COLO668 (cell line): ENCODE measurements at regions not wholly inside any gene's neighbourhood (a gene's known extent, or its start where the extent isn't known, plus 50 kb on each side); places are given as distances from the start of the nearest gene placed in this dataset.

Experiments used
- DNase-seq: peaks from one replicate; lab custom pipeline; 2025; ENCODE audit not compliant: unreplicated experiment; lab: John Stamatoyannopoulos, UW

DNA sequence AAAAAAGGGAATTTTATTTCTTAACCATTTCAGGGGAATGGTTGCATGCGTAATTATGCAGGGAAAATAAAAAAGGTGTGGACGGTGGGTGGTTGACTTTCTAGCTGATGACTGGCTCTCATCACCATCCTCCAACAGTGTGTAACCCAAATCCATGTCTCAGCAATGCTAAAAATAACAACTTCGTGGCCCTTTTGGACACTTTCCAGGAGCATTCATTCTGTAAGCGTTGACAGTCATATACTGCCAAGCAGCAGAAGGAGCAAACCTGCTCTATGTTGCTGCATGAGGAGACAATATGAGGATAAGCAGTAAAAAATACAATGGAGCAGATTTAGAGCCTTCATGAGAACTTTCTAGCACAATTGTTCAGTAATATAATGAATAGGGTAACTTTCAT lies 189.1 kb downstream of the ANXA2 start:
- no peak for DNase-seq

DNA sequence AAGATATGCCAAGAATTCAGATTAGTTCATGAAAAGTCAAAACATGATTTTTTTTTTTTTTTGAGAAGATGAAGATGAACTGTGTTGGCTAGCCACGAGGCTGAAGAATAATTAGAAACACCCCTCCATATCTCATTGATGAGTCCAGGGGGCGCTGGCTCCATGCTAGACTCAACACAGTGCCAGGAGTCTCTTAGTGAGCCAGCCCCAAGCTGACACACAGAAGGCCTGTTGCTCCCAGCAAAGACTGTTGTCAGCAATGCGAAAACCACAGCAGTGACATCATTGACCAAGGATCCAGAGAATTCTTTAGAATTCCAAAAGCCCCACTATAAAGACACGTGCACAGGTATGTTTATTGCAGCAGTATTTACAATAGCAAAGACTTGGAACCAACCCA lies 185.2 kb downstream of the ANXA2 start:
- no peak for DNase-seq

DNA sequence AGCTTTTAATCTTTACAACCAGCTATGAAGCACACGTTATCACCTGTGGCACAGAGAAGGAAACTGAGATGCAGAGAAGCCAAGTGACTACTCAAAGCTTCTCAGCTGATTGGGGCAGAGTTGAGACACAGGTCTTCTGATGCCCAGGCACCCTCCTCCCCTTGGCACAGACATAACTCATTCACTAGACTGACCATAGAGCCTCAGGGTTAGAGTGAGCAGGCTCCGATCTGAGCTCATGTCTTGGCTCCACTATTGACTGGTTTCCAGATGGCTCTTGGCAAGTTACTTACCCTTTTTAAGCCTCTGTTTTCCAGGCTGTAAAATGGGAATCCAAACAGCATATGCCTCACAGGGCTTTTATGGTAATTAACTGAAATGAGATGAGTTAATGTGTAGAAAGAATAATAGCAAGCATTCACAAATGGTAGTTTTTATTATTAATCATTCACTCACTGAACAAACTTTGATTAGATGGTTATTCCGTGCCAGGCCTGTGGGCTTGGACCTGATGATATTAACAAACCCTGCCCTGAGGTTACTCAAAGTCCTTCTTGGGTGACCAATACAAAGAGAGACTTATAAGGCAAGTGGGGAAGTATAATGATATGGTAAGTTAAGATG lies 184.3 kb downstream of the ANXA2 start:
- DNase-seq = no peak

DNA sequence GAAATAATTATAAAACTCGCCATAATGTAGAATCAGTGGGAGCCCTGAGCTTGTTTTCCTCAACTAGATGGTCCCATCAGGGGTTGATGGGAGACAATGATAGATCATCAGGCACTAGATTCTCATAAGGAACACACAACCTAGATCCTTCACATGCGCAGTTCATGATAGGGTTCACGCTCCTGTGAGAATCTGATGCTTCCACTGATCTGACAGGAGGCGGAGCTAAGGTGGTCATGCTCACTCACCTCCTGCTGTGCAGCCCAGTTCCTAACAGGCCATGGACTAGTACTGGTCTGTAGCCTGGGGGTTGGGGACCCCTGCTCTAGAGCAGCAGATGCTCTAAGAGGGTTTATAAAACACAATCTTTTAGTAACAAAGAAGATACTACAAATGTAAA lies 183.6 kb downstream of the ANXA2 start:
- DNase-seq = no peak

DNA sequence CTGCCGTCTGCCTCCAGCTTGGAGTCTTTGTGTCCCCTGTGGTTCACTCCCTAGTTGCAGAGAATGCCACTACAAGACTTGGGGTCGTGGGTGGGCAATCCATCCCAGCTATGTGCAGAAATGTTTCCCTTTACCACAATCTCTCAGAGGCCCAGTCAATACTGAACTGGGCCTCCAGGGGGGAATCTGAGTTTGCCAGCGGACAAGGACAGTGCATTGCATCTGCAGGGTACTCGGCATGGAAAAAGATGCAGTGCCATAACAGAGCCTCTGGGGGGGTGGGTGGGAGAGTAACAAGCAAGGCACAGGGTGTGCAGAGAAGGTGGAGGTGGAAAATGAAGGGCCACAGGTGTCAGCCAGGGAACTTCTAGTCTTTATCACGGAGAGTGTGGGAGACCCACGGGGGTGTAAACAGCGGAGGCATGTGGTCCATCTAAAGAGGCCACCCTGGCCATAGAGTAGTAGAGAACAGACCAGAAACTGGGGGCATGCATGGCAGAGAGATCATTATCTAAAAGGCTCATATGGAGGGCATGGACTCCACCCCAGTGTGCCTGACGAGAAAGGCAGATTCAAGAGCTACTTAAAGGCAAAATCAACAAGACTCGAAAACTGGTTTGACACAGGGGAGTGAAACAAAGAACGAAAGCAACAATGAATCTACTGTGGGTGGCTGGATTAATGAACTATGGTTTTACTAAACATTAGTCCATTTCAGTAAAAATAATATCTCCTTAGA lies 182.4 kb downstream of the ANXA2 start:
- DNase-seq = no peak

DNA sequence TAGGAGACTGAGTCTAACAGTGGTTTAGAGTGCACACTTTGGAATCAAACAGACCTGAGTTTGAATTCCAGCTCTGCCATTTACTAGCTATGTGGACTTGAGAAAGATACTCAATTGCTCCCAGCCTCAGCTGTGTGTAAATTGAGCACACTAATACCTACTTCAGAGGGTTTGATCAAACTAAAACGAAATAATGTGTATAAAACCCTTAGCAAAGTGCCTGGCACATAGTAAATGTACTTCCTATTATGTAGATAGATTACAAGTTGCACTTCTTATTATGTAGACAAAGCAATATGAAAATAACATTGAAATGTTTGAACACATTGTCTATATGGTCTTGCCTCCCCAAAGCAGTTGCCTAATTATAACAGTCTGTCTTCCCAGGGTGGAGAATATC lies 180.6 kb downstream of the ANXA2 start:
- no peak for DNase-seq

DNA sequence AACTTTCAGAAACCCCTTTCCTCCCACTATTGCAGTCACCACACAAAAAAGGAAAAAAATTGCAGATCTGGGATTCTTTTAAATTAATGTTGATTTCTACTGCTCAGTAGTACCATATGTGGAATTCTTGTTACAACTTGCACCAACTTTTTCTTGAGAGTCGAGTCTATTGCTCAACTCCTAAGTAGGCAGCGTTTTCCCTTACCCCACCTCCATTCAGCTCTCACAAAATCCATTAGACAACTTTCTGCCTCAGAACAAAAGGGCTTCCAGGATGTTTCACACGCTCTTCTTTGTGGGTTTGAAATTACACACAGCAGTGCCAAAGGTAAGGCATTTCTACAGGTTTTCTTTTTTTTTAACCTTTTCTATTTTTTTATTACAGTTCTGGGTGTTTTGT lies 179.5 kb downstream of the ANXA2 start:
- DNase-seq = no peak

DNA sequence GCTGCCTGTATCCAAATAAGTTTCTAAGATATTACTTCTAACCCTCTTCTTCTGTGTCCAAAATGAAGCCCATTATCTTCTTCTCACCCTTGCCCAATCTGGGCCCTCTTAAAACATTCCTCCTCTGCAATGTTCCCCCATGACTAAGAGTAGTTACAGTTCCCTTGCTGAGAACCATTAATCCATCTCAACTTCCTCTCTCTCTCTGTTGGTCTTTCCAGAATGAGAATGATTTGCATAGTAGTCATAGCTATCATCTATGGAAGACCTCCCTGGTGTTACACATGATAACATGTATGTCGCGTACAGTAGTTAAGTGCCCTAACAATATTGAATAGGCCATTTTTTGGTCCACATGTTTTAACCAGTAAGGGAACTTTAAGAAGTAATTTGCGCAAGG lies 177.9 kb downstream of the ANXA2 start:
- DNase-seq = no peak

DNA sequence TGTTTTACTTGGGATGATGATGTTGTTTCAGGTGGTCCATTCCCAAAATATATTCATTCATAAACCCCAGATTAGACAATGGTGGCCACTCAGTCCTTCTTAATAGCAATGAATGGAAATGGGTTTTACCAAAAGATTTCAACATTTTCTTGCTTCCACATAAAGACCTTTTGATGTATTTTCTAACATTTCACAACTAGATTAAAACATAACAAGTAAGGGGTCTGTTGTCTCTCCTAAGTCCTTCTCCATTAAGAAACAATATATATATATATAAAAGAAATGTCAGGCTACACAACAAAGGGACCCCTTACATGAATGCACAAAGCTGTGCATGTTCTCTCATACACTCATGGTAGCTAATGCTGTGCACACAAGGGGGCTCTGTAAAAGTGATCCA lies 176.4 kb downstream of the ANXA2 start:
- no peak for DNase-seq

DNA sequence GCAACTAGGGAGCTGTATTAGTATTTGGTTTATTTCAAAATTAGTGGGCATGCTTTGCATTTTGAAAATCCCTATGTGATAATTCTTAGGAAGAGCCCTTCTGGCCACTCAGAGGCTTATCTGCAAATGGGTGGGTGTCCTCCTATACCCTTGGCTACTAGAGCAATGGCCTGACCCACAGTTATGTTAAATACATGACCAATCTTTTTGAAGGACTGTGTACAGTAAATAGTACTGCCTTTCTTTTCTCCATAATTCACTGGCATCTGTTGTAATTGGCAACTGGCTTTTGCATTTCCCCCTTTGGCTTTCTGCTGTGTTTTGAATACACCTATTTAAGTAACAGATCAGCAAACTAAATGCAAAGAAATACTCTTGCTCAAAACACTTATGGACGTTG lies 175.4 kb downstream of the ANXA2 start:
- DNase-seq = no peak

DNA sequence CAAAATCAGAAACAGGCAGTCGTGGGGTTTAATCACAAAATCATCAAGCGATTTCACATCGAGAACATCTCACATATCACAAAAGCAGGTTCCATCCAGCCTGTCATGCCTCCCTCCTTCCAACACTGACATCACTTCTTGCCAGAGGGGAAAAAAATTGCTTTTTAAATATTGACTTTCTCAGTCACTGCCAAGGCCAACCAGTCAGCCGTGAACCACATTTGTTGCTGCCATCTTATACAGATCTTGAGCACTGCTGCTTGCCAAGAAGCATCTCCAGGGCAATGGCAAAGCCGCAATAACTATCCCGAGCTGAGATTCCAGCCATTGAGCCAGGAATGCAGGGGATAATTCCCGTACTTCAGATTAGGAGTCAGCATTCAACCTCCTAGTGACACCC lies 174.6 kb downstream of the ANXA2 start:
- DNase-seq = no peak

DNA sequence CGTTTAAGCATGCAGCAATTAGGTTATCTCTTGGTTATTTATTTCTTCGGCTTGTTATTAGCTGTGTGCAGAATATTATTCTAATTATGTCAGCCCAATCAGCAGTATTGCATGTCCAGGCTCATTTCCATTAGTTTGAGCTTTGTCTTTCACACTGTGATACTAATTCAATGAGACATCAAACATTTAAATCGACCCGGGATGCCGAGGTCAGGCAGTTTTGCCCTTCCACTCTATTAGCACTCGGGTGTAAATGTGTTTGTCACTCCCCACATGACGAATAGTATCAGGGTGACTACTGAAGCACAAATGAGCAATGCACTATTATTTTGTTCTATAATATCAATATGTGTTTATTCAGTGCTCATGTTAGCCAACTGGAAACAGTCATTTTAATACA lies 170.9 kb downstream of the ANXA2 start:
- DNase-seq = no peak

DNA sequence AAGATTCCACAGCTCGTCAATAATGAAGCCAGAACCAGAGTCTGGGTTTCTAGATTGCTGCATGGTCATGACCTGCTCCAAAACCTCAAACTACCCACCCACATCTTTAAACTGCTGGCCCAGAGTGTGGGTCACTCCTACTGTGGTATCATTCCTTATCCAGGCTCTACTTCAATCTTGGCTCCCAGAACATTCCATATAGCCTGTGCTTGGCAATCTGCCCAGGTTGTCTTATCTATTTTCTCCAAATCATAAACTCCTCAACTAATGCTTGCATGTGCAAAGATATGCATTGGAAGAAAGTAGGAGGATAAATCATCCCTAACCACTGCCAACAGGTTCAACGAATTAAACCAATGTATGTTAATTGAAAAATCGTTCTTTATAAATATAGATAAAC lies 169.7 kb downstream of the ANXA2 start:
- no peak for DNase-seq

DNA sequence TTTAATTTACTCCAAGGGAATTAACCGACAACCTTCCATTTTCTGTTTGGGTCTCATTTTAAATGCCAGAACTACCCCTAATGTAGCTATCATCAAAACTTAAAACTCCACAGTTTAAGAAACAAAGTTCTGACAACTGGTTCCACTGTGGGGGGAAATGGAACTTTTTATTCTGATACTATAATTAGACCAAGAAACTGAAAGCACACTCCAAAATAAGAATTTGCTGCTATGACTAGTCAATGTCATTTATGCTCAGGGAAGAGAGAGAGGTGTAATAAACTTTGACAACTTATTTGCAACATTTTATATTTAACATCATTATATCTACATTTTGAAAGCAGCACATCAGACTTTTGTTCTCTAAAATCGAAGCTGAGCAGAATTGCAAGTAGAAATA lies 169.2 kb downstream of the ANXA2 start:
- no peak for DNase-seq

DNA sequence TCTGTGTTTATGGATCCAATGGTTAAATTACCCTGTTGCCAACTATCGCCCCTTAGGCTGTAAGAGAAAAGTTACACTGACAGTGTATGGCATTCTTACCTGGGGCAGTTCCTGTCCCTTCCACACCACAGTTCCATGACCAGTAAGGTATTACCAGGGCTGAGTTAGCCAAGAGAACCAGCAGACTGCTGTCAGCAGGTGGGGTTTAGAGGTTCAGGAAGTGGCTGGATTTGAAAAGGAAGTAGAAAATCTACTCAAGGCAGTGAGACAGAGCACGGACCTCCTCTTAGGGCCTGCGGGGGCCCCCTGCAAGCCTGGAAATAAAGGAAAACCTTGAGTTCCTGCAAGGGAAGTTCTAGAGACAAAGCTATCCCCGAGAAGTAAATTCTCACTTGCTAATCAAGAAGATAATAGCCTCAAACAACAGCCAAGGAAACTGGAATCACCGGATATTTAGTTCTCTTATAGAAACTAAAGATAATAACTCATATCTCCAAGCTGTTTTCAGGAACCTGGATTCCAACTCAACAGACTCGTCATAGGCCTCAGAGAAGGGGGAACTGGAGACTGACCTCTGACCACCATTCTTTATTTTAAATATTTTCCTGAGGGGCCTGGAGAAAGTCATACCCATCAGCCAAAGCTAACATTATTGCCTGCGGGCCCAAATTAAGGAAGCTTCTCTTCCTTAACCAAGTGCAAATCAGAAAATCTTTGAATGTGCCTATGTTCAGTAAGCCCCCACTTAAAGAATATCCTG lies 161.7 kb downstream of the ANXA2 start:
- DNase-seq = no peak

DNA sequence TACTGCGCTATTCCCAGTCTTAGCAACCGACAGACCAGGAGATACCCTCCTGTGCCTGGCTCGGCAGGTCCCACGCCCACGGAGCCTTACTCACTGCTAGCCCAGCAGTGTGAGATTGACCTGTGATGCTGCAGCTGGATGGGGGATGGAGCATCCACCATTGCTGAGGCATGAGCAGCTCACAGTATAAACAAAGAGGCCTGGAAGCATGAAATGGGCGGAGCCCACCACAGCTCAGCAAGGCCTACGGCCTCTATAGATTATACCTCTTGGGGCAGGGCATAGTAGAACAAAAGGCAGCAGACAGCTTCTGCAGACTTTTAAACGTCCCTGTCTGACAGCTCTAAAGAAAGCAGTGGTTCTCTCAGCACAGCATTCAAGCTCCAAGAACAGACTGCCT lies 160.3 kb downstream of the ANXA2 start:
- DNase-seq = no peak

DNA sequence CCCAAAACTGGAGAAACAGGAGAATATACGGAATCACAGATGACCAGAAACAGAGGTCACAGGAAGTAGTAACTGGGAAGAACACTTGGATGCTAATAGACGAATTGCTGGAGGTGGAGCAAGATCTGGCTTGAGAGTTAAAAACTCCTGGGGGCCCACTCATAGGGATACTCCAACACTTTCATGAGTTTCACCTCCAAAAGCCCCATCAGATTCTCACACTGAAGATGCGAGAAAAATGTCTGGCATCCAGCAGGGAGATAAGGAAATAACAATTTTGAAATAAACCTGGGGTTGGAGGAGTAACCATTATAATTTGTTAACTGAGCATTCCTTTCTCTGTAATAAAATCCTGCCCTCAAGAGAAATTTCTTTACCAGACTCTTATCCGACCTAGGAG lies 154.0 kb downstream of the ANXA2 start:
- no peak for DNase-seq

DNA sequence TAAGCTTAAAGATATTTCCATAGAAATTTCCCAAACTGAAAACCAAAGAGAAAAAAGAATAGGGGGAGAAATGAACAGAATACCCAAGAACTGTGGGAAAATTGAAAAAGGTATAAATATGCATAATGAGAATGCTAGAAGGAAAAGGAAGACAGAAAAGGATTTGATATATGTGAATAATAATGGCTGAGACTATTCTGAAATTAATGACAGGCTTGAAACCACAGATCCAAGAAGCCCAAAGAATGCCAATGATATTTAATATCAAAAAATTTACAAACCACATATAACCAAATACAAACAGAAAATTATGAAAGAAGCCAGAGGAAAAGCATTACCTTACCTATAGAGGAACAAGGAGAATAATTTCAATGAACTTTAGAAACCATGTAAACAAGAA lies 153.0 kb downstream of the ANXA2 start:
- no peak for DNase-seq

DNA sequence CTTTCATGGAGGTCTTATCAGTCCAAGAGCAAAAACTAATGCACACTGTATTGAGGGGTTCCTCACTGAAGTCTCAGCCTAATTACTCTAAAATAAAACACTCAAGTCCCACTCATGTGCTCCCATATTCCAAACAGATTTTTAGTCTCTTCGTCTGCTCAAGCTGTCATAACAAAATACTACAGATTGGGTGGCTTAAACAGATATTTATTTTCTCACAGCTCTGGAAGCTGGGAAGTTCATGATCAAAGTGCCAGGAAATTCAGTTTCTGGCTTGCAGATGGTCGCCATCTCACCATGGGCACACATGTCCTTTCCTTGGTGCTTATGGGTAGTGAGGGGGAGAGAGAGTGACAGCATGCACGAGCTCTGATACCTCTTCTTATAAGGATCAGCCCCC lies 147.5 kb downstream of the ANXA2 start:
- no peak for DNase-seq

DNA sequence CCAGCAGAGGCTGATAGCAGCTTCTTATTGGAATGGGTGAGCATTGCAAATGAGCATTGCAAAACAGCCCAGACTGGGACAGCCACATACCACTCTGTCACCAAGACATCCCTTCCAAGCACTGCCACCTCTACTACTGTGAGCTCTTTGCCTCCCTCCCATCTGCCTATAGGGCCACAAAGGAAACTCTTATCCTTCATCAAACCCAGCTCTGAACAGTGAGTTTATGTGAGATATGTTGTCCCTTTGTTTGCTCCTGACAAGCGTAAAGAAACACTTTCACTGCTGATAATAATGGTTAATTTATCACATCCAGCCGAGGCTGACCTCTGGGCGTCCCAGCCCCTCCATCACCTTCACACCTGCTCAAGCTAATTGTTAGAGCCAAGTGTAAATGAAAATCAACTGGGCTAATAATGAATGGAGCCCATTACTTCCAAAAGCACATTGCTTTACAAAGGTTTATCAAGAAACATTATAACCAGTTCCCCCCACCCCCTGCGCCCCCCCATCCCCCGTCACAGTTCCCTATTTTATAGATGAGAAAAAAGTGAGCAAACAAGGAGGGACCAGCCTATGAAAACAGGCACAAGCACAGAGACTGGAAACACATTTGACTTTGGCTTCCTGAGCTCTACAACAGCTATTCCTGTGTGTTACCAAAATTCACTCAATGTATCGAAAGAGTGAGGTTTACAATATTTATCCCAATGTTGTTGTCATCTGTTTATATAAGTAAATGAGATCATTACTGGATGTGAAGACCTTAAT lies 146.3 kb downstream of the ANXA2 start:
- peak; percentile 37 for DNase-seq

DNA sequence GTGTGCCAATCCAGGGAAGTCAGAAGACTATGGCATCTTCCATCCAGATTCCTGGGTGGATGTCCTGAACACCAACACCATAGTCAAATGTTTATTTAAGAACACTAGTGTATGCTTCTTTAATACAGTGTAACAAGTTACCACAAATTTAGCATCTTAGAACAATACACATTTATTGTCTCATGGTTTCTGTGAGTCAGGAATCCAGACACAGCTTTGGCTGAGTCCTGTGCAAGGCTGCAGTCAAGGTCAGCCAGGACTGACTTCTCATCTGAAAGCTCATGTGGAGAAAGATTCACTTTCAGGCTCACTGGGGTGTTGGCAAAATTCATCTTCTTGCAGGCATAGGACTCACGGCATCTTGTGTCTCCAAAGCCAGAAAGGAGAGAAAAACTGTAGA lies 143.4 kb downstream of the ANXA2 start:
- DNase-seq = no peak

DNA sequence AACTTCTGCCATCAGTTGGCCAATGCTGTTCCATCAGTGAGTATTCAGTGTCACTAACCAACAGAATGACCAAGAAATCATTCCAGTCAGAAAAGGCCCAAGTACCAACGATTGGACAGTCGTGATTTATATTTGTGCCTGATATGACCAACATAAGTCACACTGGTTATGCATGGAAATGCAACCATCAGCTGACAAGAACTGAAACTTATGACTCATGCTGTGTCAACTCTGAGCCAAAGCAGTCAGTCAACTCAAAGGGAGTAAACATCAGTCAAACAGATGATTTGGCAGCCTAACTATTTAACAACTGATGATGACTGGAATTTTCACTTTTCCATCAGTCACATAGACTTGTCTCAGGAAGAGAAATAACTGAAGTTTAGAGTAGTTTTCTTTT lies 142.4 kb downstream of the ANXA2 start:
- DNase-seq = peak; percentile 10
